Lung (tissue), 11 donors: ENCODE measurements at regions not wholly inside any gene's neighbourhood (a gene's known extent, or its start where the extent isn't known, plus 50 kb on each side); places are given as distances from the start of the nearest gene placed in this dataset.

ENCODE experiments used
- ATAC-seq: fragments of 200-7000 bp; cut with Tn5 transposase; one replicate; pipeline ENCODE4 v1.9.1; 2020; ENCODE audit warnings: moderate number of reproducible peaks; ENCODE audit not compliant: insufficient read depth, low FRiP score
- DNase-seq, 3 donors: peaks; one replicate each; pipeline ENCODE4 v3.0.0-alpha.2; 2013 to 2017
- H3K27ac ChIP-seq, 2 donors: one replicate each; pipeline ENCODE4 v1.5.1; 2013; ENCODE audit warnings: mild to moderate bottlenecking in 2 of 2, moderate library complexity in 2 of 2, control low read depth in 1 of 2, inconsistent platforms in 1 of 2, low read depth in 1 of 2, low read length in 1 of 2
- H3K27me3 ChIP-seq, 3 donors: one replicate each; pipeline ENCODE4 v1.5.1; 2013; ENCODE audit warnings: low read length in 2 of 3; ENCODE audit not compliant: control insufficient read depth in 3 of 3, insufficient read depth in 3 of 3
- H3K36me3 ChIP-seq, 4 donors: one replicate each; pipeline ENCODE4 v1.5.1; 2013; ENCODE audit warnings: low read length in 4 of 4, mild to moderate bottlenecking in 1 of 4, moderate library complexity in 1 of 4; ENCODE audit not compliant: control insufficient read depth in 4 of 4, insufficient read depth in 4 of 4
- H3K4me1 ChIP-seq, 5 donors: one replicate each; pipeline ENCODE4 v1.5.1; 2013; ENCODE audit warnings: low read length in 5 of 5, mild to moderate bottlenecking in 2 of 5, moderate library complexity in 1 of 5; ENCODE audit not compliant: control insufficient read depth in 5 of 5, insufficient read depth in 5 of 5
- H3K4me3 ChIP-seq: one replicate; pipeline ENCODE4 v1.5.1; 2013; ENCODE audit warnings: mild to moderate bottlenecking, control low read depth, moderate library complexity
- H3K9ac ChIP-seq, 2 donors: one replicate each; pipeline ENCODE4 v1.5.1; 2013; ENCODE audit warnings: low read length in 2 of 2, control low read depth in 1 of 2; ENCODE audit not compliant: insufficient read depth in 1 of 2
- H3K9me3 ChIP-seq, 4 donors: one replicate each; pipeline ENCODE4 v1.5.1; 2013; ENCODE audit warnings: low read length in 3 of 4, mild to moderate bottlenecking in 1 of 4, moderate library complexity in 1 of 4; ENCODE audit not compliant: control insufficient read depth in 4 of 4, insufficient read depth in 3 of 4
- WGBS, 2 donors: extraction: QIAGEN DNeasy Blood & Tissue Kit; methylation state at CpG; one replicate each; pipeline ENCODE4 v1.1.7; 2013; 5-methylcytosine and 5-hydroxymethylcytosine counted together
- TF ChIP-seq, protein P1 (sequence below): IDR thresholded peaks from 2 replicates; pipeline ENCODE4 v1.5.1; 2012; ENCODE audit warnings: mild to moderate bottlenecking; ENCODE audit errors: control extremely low read depth, extremely low read depth
- donor health status: control.
- donor health status: control.
- donor health status: Bipolar disorder and iron deficiency.
- donor health status: healthy.
- donor health status: DM: yes; HTN: yes; CAD: no.

DNA sequence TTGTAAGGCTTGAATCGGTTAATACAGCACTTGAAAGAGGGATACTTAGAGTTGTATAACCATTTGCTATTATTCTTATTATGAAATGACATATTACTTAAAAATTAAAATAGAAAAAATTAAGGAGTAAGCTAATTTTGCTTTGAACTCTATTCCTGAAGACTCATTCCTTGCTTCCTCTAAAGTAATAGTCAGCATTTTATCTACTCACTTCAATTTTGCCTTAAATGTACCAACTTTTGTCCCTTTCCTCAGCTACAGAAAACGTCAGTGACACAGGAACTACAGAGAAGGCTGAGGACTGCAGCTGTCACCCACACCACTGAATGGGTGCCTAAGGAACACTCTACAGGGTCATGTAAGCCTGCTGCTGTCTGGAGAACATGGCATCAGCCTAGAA, 80.7 kb upstream of the OSR1 start:
- TF ChIP-seq, protein P1, sequence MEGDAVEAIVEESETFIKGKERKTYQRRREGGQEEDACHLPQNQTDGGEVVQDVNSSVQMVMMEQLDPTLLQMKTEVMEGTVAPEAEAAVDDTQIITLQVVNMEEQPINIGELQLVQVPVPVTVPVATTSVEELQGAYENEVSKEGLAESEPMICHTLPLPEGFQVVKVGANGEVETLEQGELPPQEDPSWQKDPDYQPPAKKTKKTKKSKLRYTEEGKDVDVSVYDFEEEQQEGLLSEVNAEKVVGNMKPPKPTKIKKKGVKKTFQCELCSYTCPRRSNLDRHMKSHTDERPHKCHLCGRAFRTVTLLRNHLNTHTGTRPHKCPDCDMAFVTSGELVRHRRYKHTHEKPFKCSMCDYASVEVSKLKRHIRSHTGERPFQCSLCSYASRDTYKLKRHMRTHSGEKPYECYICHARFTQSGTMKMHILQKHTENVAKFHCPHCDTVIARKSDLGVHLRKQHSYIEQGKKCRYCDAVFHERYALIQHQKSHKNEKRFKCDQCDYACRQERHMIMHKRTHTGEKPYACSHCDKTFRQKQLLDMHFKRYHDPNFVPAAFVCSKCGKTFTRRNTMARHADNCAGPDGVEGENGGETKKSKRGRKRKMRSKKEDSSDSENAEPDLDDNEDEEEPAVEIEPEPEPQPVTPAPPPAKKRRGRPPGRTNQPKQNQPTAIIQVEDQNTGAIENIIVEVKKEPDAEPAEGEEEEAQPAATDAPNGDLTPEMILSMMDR = no peak
- no peaks in the 10 kb centered on the region for H3K4me1 ChIP-seq
- no peak for DNase-seq
- no peaks in the 10 kb centered on the region for H3K9me3 ChIP-seq
- H3K27me3 ChIP-seq = no peaks in the 10 kb centered on the region
- no peak overlapping the region for H3K9ac ChIP-seq
- ATAC-seq = no peak
- H3K27ac ChIP-seq = no peak overlapping the region
- no peaks in the 10 kb centered on the region for H3K36me3 ChIP-seq
- 69 to 74% methylated on average over 2 of the region's 2 CpGs for WGBS, 2 donors
- H3K4me3 ChIP-seq = no peak overlapping the region

GRCh38 chr2:19435815-19436214, 77.4 kb upstream of the OSR1 start:
- no peaks in the 10 kb centered on the region for H3K27me3 ChIP-seq
- ATAC-seq (no peak), DNase-seq (no peak)
- H3K36me3 ChIP-seq = no peaks in the 10 kb centered on the region
- no peak overlapping the region for H3K9ac ChIP-seq
- TF ChIP-seq, protein P1 = no peak
- H3K9me3 ChIP-seq = peaks cover 0 to 2% (median 0%) of the 10 kb centered on the region in 4 donors
- H3K27ac ChIP-seq = no peak overlapping the region
- WGBS, 2 donors = 0% methylated on average over 1 of the region's 1 CpG
- H3K4me1 ChIP-seq = no peaks in the 10 kb centered on the region
- H3K4me3 ChIP-seq = no peak overlapping the region

DNA sequence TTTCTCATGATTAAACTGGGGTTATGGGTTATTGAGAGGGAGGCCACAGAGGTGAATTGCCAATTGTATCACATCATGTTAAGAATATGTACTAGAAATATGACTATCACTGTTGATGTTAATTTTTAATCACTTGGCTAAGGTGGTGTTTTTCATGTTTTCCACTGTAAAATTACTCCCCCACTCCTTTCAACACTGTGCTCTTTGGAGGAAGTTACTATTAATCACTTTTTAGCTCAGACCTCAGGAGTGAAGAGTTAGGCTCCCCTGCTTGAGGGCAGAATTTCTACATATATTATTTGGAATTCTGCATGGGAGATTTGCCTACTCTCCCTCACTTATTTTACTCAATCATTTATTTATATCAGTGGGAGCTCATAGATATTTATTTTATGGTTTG, 76.0 kb upstream of the OSR1 start:
- TF ChIP-seq, protein P1 = no peak
- H3K9me3 ChIP-seq = peaks cover 0 to 2% (median 0%) of the 10 kb centered on the region in 4 donors
- no peak for ATAC-seq

GRCh38 chr2:19426941-19427340, 68.5 kb upstream of the OSR1 start:
- 88 to 97% methylated on average over 6 of the region's 6 CpGs for WGBS, 2 donors
- H3K9ac ChIP-seq = no peak overlapping the region
- no peaks in the 10 kb centered on the region for H3K27me3 ChIP-seq
- H3K4me3 ChIP-seq = no peak overlapping the region
- no peaks in the 10 kb centered on the region for H3K36me3 ChIP-seq
- no peak for DNase-seq
- peaks cover 0 to 2% (median 0%) of the 10 kb centered on the region in 4 donors for H3K9me3 ChIP-seq
- ATAC-seq = no peak
- H3K4me1 ChIP-seq = no peaks in the 10 kb centered on the region
- TF ChIP-seq, protein P1 = no peak
- H3K27ac ChIP-seq = no peak overlapping the region

More for the DNA sequence above, 76.0 kb upstream of the OSR1 start:
- no peak overlapping the region for H3K4me3 ChIP-seq
- no peak overlapping the region for H3K9ac ChIP-seq
- H3K36me3 ChIP-seq = no peaks in the 10 kb centered on the region
- DNase-seq = no peak
- H3K27me3 ChIP-seq = no peaks in the 10 kb centered on the region
- H3K4me1 ChIP-seq = no peaks in the 10 kb centered on the region
- no peak overlapping the region for H3K27ac ChIP-seq
